ENCODE measurements at regions not wholly inside any gene's neighbourhood (a gene's known extent, or its start where the extent isn't known, plus 50 kb on each side); places are given as distances from the start of the nearest gene placed in this dataset.

DNA sequence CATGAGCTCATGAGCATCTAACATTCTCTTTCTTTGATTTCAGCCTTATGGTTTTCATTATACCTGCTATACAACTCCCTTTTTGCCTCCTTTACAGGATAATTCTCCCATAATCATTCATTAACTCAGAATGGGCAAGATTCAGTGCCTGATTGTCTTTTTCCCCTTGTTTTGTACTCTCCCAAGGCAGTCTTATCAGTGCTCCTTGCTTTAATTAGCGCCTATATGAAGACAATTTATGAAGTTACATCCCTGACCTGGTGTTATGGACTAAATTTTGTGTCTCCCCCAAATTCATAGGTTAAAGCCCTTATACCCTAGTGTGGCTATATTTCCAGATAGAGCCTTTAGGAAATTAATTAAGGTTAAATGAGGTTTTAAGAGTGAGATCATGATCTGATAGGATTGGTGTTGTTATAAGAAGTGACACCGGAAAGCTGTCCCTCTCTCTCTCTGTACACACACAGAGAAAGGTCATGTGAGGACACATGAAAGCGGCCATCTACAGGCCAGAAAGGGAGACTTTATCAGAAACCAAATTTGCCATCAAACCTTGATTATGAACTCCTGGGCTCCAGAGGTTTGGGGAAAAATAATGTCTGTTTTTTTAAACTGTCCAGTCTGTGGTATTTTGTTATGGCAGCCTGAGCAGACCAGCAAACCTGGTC, 185.8 kb upstream of the CHODL start:
- Mint-ChIP-seq H3K36me3 (no peaks in the 10 kb centered on the region), H3K27ac (no peak overlapping the region), H3K4me3 (no peak overlapping the region), H3K4me1 (peaks cover 0 to 2% (median 0%) of the 10 kb centered on the region in 4 donors), H3K9me3 (peaks cover 0 to 5% (median 2%) of the 10 kb centered on the region in 8 donors), H3K27me3 (no peaks in the 10 kb centered on the region)
- Histone ChIP-seq H3K27me3 (ENCODE audit: insufficient read depth, low read length) (no peaks in the 10 kb centered on the region), H3K4me1 (ENCODE audit: insufficient read depth, low read length) (no peaks in the 10 kb centered on the region), H3K4me3 (ENCODE audit: low read length in 2 of 2) (no peak overlapping the region), H3K9me3 (ENCODE audit: control insufficient read depth in 1 of 2, low read length in 2 of 2) (no peaks in the 10 kb centered on the region), H3K27ac (ENCODE audit: low read depth, low read length) (no peak overlapping the region), H3K36me3 (ENCODE audit: insufficient read depth, low read length) (no peaks in the 10 kb centered on the region)
- ChIA-PET CTCF (ENCODE audit: partially characterized antibody) (no interaction called here), POLR2A (ENCODE audit: partially characterized antibody) (no interaction called here)
- intact Hi-C loops (cut with micrococcal nuclease) = no loop called here
- no peak for DNase-seq

DNA sequence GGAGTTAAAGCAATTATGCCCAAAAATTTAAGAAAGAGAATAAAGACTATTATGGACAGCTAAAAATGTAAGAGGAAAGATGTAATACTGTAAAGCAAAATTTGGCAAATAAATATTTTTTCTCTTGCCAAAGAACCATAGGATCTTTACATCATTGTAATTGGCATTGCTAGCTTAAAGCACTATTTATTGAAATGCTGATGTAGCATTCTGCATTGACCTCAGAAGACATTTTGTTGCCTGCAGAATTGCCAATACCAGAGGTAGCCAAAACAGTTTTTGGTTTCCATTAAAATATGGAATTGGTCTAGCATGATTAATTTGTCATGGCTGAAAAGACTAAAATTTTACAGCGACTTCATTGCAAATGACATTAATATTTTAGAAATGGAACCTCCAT, 191.5 kb upstream of the CHODL start:
- no peak overlapping the region for H3K27ac Mint-ChIP-seq
- H3K4me3 Mint-ChIP-seq = no peak overlapping the region
- H3K9me3 ChIP-seq (ENCODE audit: control insufficient read depth in 1 of 2, low read length in 2 of 2) = no peaks in the 10 kb centered on the region
- no peaks in the 10 kb centered on the region for H3K4me1 ChIP-seq (ENCODE audit: insufficient read depth, low read length)
- POLR2A ChIA-PET (ENCODE audit: partially characterized antibody) = no interaction called here
- H3K27me3 Mint-ChIP-seq = no peaks in the 10 kb centered on the region
- no peaks in the 10 kb centered on the region for H3K36me3 Mint-ChIP-seq
- CTCF ChIA-PET (ENCODE audit: partially characterized antibody) = interaction anchor here (2.1 kb wide), 1 partner anchor 12 kb away, joined by 6 read pairs; no protein-coding TSS in a partner anchor
- DNase-seq = no peak
- H3K4me3 ChIP-seq (ENCODE audit: low read length in 2 of 2) = no peak overlapping the region
- intact Hi-C loops (cut with micrococcal nuclease) = no loop called here
- no peaks in the 10 kb centered on the region for H3K27me3 ChIP-seq (ENCODE audit: insufficient read depth, low read length)
- H3K27ac ChIP-seq (ENCODE audit: low read depth, low read length) = no peak overlapping the region
- no peaks in the 10 kb centered on the region for H3K36me3 ChIP-seq (ENCODE audit: insufficient read depth, low read length)
- peaks cover 0 to 3% (median 0%) of the 10 kb centered on the region in 8 donors for H3K9me3 Mint-ChIP-seq
- H3K4me1 Mint-ChIP-seq = no peaks in the 10 kb centered on the region

DNA sequence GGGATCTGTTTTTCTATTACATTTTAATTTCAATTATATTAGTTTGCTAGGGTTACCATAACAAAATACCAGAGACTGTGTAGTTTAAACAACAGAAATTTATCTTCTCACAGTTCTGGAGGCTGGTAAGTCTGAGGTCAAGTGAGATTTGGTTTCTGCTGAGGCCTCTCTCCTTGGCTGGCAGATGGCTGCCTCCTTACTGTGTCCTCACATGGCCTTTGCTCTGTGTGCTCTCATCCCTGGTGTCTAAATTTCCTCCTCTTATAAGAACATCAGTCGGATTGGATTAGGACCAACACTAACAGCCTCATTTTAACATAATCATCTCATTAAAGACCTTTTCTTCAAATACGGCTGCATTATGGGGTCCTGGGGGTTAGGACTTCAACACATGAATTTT, 195.2 kb upstream of the CHODL start:
- Histone ChIP-seq H3K4me3 (ENCODE audit: low read length in 2 of 2) (no peak overlapping the region), H3K4me1 (ENCODE audit: insufficient read depth, low read length) (no peaks in the 10 kb centered on the region), H3K9me3 (ENCODE audit: control insufficient read depth in 1 of 2, low read length in 2 of 2) (no peaks in the 10 kb centered on the region), H3K27me3 (ENCODE audit: insufficient read depth, low read length) (no peaks in the 10 kb centered on the region), H3K27ac (ENCODE audit: low read depth, low read length) (no peak overlapping the region), H3K36me3 (ENCODE audit: insufficient read depth, low read length) (no peaks in the 10 kb centered on the region)
- DNase-seq = no peak
- H3K27ac Mint-ChIP-seq = no peak overlapping the region
- CTCF ChIA-PET (ENCODE audit: partially characterized antibody) = no interaction called here
- peaks cover 0 to 2% (median 0%) of the 10 kb centered on the region in 8 donors for H3K9me3 Mint-ChIP-seq
- POLR2A ChIA-PET (ENCODE audit: partially characterized antibody) = no interaction called here
- H3K27me3 Mint-ChIP-seq = peaks cover 2% of the 10 kb centered on the region in 2 donors
- H3K4me1 Mint-ChIP-seq = no peaks in the 10 kb centered on the region
- no peaks in the 10 kb centered on the region for H3K36me3 Mint-ChIP-seq
- intact Hi-C loops (cut with micrococcal nuclease) = no loop called here
- H3K4me3 Mint-ChIP-seq = no peak overlapping the region

DNA sequence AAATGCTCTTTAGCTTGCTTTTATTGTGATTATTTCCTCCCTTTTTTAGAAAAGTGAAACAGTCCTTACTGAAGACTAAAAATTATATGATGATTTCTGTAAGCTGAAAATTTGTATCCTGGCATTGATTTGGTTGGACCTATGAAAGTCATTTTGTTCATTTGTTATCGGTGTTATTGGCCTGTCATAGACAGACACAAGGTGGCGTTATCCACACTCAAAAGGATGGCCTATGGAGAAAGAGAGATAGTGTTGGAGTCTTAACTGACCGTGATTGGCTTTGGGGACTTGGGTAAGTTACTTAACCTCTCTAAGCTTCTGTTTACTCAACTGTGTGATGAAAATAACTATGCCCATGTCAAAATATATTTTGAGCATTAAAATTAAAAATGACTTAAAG, 203.6 kb upstream of the CHODL start:
- intact Hi-C loops (cut with micrococcal nuclease) = no loop called here
- Mint-ChIP-seq H3K27ac (no peak overlapping the region), H3K4me3 (no peak overlapping the region), H3K27me3 (peaks cover 0 to 2% of the 10 kb centered on the region in 2 donors), H3K36me3 (no peaks in the 10 kb centered on the region), H3K9me3 (no peaks in the 10 kb centered on the region), H3K4me1 (no peaks in the 10 kb centered on the region)
- Histone ChIP-seq H3K4me1 (ENCODE audit: insufficient read depth, low read length) (no peaks in the 10 kb centered on the region), H3K9me3 (ENCODE audit: control insufficient read depth in 1 of 2, low read length in 2 of 2) (no peaks in the 10 kb centered on the region), H3K36me3 (ENCODE audit: insufficient read depth, low read length) (no peaks in the 10 kb centered on the region), H3K4me3 (ENCODE audit: low read length in 2 of 2) (no peak overlapping the region), H3K27me3 (ENCODE audit: insufficient read depth, low read length) (no peaks in the 10 kb centered on the region), H3K27ac (ENCODE audit: low read depth, low read length) (no peak overlapping the region)
- CTCF ChIA-PET (ENCODE audit: partially characterized antibody) = interaction anchor here (0.6 to 2.2 kb wide), 8 partner anchors 9 to 205 kb away, joined by 3 to 10 read pairs (median 4); no protein-coding TSS in a partner anchor
- DNase-seq = peak in 1 of 5 donors; percentile 1
- POLR2A ChIA-PET (ENCODE audit: partially characterized antibody) = no interaction called here

DNA sequence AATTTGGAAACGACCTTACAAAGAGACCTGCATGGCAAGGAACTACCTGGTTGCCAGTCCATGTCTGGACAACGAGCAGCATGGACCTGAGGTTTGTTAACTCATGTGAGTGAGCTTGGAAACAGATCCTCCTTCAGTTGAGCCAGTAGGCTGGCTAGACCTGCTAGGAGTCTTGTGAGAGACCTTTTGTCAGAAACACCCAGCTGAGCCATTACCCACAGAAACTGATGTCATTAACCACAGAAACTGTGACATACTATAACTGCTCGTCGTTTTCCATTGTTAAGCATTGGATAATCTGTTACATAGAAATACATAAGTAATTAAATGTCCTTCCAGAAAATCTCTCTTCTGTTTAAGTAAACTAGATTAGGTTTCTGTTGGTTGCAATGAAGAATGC, 211.1 kb upstream of the C21orf91 start:
- no peak overlapping the region for H3K27ac ChIP-seq (ENCODE audit: low read depth, low read length)
- Mint-ChIP-seq H3K27me3 (no peaks in the 10 kb centered on the region), H3K4me3 (no peak overlapping the region), H3K36me3 (no peaks in the 10 kb centered on the region), H3K27ac (no peak overlapping the region), H3K9me3 (peaks cover 0 to 3% (median under 1%) of the 10 kb centered on the region in 8 donors), H3K4me1 (no peaks in the 10 kb centered on the region)
- CTCF ChIA-PET (ENCODE audit: partially characterized antibody) = no interaction called here
- no peak overlapping the region for H3K4me3 ChIP-seq (ENCODE audit: low read length in 2 of 2)
- no peak for DNase-seq
- H3K4me1 ChIP-seq (ENCODE audit: insufficient read depth, low read length) = no peaks in the 10 kb centered on the region
- no peaks in the 10 kb centered on the region for H3K36me3 ChIP-seq (ENCODE audit: insufficient read depth, low read length)
- POLR2A ChIA-PET (ENCODE audit: partially characterized antibody) = no interaction called here
- H3K9me3 ChIP-seq (ENCODE audit: control insufficient read depth in 1 of 2, low read length in 2 of 2) = no peaks in the 10 kb centered on the region
- intact Hi-C loops (cut with micrococcal nuclease) = no loop called here
- H3K27me3 ChIP-seq (ENCODE audit: insufficient read depth, low read length) = no peaks in the 10 kb centered on the region

DNA sequence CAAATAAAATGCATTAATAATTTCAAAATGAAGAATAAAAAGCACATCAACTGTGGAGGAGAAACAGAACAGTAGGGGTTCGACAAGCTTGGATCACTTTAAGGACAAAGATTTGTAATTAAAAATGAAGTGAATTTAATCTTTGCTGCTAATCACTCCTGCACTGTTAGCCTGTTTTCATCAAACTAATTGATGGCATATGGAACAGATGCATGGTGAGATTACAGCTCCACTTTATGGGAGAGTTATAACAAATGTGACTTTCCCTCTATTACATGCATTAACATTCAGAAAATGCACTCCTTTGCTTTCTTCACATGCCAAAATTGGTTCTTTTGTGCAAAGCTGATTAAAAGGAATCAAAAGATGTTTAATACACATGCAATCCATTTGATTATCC, 207.2 kb upstream of the C21orf91 start:
- Histone ChIP-seq H3K36me3 (ENCODE audit: insufficient read depth, low read length) (no peaks in the 10 kb centered on the region), H3K27ac (ENCODE audit: low read depth, low read length) (no peak overlapping the region), H3K4me3 (ENCODE audit: low read length in 2 of 2) (no peak overlapping the region), H3K9me3 (ENCODE audit: control insufficient read depth in 1 of 2, low read length in 2 of 2) (no peaks in the 10 kb centered on the region), H3K27me3 (ENCODE audit: insufficient read depth, low read length) (no peaks in the 10 kb centered on the region), H3K4me1 (ENCODE audit: insufficient read depth, low read length) (no peaks in the 10 kb centered on the region)
- intact Hi-C loops (cut with micrococcal nuclease) = no loop called here
- no peaks in the 10 kb centered on the region for H3K4me1 Mint-ChIP-seq
- H3K27me3 Mint-ChIP-seq = no peaks in the 10 kb centered on the region
- POLR2A ChIA-PET (ENCODE audit: partially characterized antibody) = no interaction called here
- CTCF ChIA-PET (ENCODE audit: partially characterized antibody) = no interaction called here
- H3K36me3 Mint-ChIP-seq = no peaks in the 10 kb centered on the region
- no peak overlapping the region for H3K27ac Mint-ChIP-seq
- no peak overlapping the region for H3K4me3 Mint-ChIP-seq
- H3K9me3 Mint-ChIP-seq = peaks cover 0 to 3% (median under 1%) of the 10 kb centered on the region in 8 donors
- no peak for DNase-seq

DNA sequence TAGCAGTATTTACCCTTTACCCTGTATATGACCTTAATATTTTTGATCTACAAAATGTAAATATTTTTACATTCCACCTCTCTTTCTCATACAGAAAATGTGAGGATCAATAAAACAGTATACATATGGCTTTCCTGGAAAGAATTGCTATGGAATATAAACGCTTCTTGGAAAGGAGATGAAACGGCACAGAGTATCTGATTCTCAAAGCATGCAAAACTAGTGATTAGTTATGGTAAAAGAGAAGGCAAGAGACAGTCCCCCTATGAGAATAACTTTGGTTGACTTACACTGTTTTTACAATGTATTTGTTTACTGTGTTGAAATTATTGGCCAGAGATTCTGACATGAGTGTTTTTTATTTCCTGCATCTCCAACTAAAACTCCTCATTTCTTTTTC, 204.6 kb upstream of the C21orf91 start:
- H3K27me3 ChIP-seq (ENCODE audit: insufficient read depth, low read length) = no peaks in the 10 kb centered on the region
- H3K27ac Mint-ChIP-seq = no peak overlapping the region

More for the DNA sequence above, 204.6 kb upstream of the C21orf91 start:
- POLR2A ChIA-PET (ENCODE audit: partially characterized antibody) = no interaction called here
- DNase-seq = no peak
- Mint-ChIP-seq H3K36me3 (no peaks in the 10 kb centered on the region), H3K4me3 (no peak overlapping the region), H3K9me3 (peaks cover 0 to 3% (median 0%) of the 10 kb centered on the region in 8 donors), H3K27me3 (no peaks in the 10 kb centered on the region), H3K4me1 (no peaks in the 10 kb centered on the region)
- Histone ChIP-seq H3K27ac (ENCODE audit: low read depth, low read length) (no peak overlapping the region), H3K4me3 (ENCODE audit: low read length in 2 of 2) (no peak overlapping the region), H3K4me1 (ENCODE audit: insufficient read depth, low read length) (no peaks in the 10 kb centered on the region), H3K36me3 (ENCODE audit: insufficient read depth, low read length) (no peaks in the 10 kb centered on the region), H3K9me3 (ENCODE audit: control insufficient read depth in 1 of 2, low read length in 2 of 2) (no peaks in the 10 kb centered on the region)
- intact Hi-C loops (cut with micrococcal nuclease) = no loop called here
- CTCF ChIA-PET (ENCODE audit: partially characterized antibody) = no interaction called here

All from CD4-positive, alpha-beta memory T cell (primary cell).